HG02623 (cell line): ENCODE measurements at regions not wholly inside any gene's neighbourhood (a gene's known extent, or its start where the extent isn't known, plus 50 kb on each side); places are given as distances from the start of the nearest gene placed in this dataset.

ENCODE experiments used
- ATAC-seq: cut with Tn5 transposase; IDR thresholded peaks from one replicate; pipeline ENCODE4 v1.9.1; 2021; ENCODE audit warnings: moderate library complexity; ENCODE audit not compliant: unreplicated experiment

DNA sequence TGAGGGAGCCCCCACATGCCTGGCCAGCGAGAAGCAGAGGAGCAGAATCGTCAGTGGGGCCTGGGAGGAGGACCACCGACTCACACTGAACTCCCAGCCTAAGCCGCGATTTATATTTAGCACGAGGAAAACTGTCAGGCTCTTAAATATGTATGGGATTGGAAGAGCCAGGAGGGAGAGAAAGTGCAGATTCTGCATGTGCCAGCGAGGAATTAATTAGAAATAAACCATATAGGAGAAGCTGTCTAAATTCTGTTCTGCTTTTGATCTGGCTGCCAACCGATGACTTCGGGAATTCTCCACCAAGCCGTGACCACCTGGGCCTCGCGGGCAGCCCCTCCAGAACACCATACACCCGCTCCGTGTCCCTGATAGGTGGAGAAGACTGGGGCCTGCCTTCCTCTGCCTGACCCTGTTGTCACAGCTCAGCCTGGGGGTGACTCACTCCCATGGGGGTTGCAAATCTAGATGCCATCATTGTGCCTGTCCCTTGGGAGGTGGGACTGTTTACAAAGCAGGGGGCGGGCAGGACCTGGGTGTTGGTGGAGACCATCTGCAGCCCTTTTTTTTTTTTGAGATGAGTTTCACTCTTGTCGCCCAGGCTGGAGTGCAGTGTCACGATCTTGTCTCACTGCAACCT, 91.1 kb upstream of the PMEPA1 start:
- ATAC-seq: no peak

DNA sequence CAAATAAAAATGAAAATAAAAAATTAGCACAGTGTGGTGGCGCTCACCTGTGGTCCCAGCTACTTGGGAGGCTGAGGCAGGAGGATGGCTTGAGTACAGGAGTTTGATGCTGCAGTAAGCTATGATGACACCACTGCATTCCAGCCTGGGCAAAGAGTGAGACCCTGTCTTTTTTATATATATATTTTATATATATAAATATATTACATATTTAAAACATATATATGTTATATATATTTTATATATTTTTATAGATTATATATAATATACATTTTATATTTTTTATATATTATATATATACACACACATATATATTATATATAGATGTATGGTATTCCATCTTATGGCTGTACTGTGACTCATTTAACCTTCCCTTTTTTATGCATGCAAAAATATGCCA, 87.6 kb upstream of the PMEPA1 start:
- no peak for ATAC-seq

- no peak for ATAC-seq
These were observed 86.3 kb upstream of the PMEPA1 start for GRCh38 chr20:57795977-57796560.

DNA sequence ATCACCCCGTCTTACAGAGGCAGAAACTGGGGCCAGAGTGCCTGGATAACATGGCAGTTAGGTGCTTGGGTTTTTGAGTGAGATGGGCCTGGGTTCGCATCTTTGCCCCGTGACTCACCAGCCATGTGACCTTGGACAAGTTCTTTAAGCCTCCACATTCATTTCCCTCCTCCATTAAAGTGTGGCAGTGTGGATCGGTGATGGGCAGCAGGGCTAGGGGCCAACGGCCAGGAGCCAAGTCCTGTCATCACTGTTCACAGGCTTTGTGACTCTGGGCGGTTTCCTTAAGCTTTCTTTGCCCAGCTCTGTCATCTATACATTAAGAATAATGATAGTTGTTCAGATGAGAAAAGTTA, 85.5 kb upstream of the PMEPA1 start:
- no peak for ATAC-seq

GRCh38 chr20:57794600-57795341, 85.0 kb upstream of the PMEPA1 start:
- no peak for ATAC-seq

DNA sequence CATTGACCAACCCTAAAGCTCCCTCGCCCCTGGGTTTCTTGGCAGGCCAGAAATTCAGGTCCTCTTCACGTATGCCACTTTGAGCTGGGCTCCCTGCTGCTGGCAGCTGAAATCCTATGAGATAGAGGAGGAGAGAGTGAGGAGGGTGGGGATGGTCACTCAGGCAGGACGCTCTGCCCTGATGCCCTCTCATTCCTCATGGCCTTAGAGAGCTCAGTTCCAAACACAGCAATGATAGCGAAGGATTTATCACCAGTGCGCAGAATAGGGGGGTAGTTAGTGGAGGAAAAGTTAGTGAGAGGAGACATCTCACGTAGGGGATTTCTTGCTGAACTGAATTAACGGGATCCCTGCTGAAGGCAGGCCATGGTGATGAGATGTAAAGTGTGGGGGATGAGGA, 84.2 kb upstream of the PMEPA1 start:
- no peak for ATAC-seq

- no peak for ATAC-seq
These were observed 83.6 kb upstream of the PMEPA1 start for GRCh38 chr20:57793421-57793820.

DNA sequence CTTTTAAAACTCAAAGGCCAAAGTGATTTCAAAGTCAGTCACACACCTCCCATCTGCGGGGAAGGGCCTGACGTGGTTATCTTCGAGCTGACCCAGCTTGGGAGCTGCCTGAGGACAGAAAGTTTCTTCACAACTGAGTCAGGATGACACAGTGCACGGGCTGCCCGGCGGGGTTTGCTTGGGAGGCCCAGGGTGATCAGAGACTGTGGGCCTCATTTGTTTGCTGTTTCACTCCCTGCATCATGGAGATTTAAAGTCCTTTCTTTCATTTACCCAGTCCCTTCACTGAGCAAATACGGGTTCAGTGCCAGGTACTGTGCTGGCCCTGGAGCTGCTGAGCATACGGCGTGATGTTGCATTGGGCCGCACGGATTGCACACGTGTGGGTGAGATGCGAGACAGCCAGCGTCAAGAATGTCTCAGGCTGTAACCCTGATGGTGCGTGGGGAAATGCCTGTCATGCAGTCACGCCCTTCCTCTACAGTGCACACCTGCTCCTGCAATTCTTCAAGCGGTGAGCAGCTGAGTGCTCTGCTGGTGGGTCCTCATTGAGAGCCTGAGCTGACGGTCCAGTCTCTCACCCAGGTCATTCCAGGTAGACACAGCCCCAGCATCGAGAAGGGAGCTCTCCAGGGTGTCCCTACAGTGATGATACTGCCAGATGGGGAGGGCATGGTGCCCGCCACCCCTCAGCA, 82.7 kb upstream of the PMEPA1 start:
- no peak for ATAC-seq

GRCh38 chr20:57791966-57792365, 82.2 kb upstream of the PMEPA1 start:
- no peak for ATAC-seq

DNA sequence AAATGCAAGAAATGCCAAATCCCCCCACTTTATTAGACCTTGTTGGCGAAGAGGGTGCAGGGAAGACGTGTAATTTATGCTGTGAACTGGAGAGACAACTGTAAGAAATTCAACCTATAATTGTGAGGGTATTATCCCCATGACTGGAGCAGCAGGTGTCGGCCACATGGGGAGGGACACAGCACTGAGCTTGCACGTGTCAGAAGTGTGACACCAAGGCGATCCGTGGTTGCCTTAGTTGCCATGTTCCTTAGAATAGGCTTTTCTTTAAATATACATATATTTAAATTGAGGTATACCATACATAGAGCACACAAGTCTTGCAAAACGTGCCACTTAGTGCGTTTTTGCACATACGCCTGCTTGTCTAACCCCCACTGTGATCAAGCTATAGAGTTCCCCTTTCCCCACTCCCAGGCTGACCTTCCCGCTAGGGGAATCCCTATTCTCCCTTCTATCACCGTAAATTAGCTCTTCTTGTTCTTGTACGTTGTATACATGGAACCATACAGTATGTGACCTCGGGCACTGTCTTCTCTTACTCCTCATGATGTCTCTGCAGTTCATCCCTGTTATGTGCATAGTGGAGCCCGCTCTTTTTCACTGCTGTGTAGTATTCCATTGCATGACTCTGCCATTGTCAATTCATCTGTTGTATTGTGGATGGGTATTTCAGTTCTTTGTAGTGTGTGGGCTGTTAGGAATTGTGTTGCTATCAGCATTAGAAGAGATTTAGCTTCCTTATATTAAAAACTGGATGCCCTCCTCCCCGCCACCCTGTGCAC, 81.6 kb upstream of the PMEPA1 start:
- no peak for ATAC-seq

DNA sequence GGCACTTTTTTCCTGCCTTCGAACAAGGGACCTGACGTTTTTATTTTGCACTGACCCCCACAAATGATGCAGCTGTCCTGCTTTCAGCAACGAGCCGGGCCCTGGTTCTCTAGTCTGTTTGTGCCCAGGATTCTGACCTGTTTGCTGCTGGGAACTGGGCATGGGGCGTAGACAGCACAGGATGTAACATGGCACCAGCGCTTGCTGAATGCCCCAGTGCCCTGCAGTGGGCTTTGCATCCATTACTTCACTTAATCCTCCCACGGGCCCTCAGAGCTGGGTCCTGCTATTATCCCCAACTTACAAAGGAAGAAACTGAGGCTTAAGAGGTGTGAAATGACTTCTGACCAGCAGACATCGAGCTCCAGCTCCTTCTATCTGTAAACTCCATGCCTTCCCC, 80.4 kb upstream of the PMEPA1 start:
- no peak for ATAC-seq

GRCh38 chr20:57788936-57789613, 79.3 kb upstream of the PMEPA1 start:
- no peak for ATAC-seq

- no peak for ATAC-seq
These were observed 78.4 kb upstream of the PMEPA1 start for GRCh38 chr20:57787990-57788781.

- no peak for ATAC-seq
These were observed 77.6 kb upstream of the PMEPA1 start for GRCh38 chr20:57787151-57787989.

GRCh38 chr20:57786304-57786932, 76.6 kb upstream of the PMEPA1 start:
- ATAC-seq: no peak

GRCh38 chr20:57785720-57786119, 75.9 kb upstream of the PMEPA1 start:
- no peak for ATAC-seq

DNA sequence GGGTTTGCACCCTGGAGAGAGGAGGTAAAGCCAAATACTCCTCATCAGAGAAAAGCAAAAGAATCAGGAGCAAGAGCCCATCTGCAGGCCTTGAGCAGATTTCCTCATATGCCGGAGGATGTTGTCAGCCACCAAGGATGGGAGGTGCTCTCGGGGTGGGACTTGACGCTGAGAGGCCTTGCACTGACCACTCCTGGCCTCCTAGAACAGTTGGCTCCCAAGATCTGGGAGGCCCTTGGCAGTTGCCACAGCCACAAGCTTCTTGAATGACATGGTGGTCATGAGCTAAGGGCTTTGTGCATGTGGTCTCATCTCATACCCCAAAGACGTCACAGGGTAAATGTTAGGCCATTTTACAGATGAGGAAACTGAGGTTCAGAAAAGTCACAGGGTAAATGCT, 75.2 kb upstream of the PMEPA1 start:
- no peak for ATAC-seq
